HCEC 1CT (cell line): ENCODE measurements at regions not wholly inside any gene's neighbourhood (a gene's known extent, or its start where the extent isn't known, plus 50 kb on each side); places are given as distances from the start of the nearest gene placed in this dataset.

Source experiments
- DNase-seq: peaks from one replicate; pipeline ENCODE4 v3.0.0-alpha.2; 2017

DNA sequence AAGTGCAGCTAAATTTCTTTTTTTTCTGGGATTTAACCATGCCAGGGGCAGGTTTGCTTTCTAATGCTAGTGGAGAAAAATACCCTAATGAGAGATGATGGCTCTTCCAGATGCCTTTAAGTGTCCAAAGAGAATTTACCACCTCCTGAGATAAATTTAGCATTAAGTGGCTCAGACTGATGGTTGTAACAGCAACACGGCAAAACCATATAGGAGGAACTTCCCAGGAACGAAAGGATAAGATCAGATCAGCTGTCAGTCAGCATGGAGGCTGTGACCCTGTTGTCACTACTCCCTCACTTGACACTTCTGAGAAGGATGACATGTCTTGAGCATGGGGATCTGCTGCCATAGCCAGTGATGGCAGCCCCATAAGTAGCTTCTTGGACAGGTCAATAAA is 860.0 kb downstream of the QKI start:
- DNase-seq: no peak

- no peak for DNase-seq
Measured at GRCh38 chr6:164273491-164273890, 859.0 kb downstream of the QKI start.

DNA sequence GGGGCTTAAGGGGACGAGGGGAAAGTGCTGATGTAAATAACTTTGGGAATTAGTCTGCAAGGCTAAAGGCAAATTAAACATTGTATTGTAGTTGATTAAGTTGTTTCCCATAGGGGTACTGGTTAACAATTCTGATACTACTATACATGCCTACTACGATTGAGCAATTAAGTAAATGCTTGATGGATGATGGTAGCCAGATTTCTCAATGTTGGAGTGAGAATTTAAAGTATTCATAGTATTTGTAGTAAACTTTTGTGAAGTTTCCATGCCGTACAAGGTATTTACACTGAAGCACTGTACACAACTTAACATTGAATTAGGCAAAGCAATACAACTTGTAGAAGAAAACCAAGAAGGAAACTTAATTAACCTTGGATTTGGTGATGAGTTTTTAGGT is 852.3 kb downstream of the QKI start:
- no peak for DNase-seq

- no peak for DNase-seq
Measured at GRCh38 chr6:164262348-164262747, 847.8 kb downstream of the QKI start.

GRCh38 chr6:164258421-164258820 is 843.9 kb downstream of the QKI start:
- no peak for DNase-seq

DNA sequence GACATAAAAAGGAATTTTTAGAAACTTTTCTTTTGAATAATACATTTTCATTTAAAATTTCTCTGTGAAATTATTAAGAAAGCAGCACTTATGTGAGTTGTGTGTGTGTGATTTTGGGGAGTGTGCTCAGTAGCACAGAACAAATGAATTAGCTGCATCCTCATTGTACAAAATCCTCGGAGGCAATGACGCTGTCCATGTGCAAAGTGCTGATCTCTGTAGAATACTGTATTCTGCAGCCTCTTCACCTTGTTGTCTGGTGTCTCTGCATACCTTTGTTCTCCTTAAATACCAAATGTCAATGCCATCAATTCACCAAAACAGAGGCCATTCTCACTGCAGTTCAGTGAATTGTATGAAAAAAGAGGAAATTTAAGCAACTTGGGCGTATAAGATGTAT is 838.4 kb downstream of the QKI start:
- DNase-seq: no peak

- no peak for DNase-seq
Measured at GRCh38 chr6:164252291-164252690, 837.8 kb downstream of the QKI start.

DNA sequence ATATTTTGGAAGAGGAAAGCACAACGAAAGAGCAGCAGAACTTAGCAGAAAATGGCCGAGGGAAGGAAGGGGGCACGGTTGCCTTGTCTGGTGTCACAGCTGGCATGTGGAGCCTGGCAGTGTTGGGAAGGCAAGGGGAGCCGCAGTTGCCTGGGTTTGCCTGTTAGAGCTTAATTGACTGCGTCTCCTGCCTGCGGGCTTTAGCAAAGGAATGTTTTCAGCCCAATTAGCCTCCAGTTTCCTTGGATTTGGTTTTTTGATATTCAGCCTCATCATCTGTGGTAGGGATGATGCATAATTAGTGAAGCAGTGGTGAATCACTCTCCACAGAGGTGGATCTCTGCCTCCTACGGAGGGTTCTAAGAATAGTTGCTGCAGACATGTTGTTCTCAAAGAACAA is 832.6 kb downstream of the QKI start:
- DNase-seq: no peak

- no peak for DNase-seq
Measured at GRCh38 chr6:164246082-164246481, 831.6 kb downstream of the QKI start.

GRCh38 chr6:164243949-164244348 is 829.4 kb downstream of the QKI start:
- no peak for DNase-seq

DNA sequence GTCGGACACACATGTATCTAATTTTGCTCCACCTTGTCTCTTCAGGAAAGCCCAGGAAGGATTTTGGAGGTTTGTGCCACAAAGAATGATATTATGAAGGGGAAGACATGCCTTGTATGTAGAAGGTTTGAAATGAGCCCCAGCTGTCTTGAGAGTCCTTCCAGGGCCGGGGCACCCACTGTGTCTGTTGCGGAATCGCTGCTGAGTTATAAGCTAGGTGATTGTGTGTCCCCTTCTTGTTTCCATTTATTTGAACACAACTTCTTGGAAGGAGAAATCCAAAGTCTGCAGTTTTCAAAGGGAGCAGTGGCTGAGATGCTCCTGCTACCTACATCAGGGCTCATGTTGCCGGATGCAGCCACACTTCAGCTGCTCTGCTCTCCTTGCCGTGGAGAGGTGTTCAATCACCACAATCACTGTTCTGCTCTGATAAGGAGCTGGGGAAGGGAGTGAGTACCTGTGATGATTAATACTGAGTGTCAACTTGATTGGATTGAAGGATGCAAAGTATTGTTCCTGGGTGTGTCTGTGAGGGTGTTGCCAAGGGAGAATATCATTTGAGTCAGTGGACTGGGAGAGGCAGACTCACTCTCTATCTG is 828.6 kb downstream of the QKI start:
- no peak for DNase-seq

GRCh38 chr6:164230804-164231203 is 816.3 kb downstream of the QKI start:
- DNase-seq: no peak

DNA sequence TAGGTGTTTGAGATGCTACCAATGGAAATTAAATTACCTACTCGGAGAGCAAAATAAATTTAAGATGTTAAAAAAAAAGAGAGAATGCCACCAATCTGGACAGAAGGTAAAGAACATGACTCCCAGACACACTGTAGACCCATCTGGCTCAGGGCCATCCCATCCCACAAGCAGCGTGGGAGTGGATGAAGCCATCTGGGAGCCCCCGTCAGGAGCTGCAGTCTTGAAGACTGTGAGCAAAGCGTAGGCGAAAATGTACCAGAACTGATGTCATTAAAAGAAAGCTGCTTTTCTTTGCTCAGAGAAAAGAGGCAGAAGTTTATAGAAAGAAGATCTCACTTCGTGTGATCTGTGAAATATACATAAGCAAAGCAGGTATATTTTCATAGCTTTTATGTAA is 815.7 kb downstream of the QKI start:
- no peak for DNase-seq

DNA sequence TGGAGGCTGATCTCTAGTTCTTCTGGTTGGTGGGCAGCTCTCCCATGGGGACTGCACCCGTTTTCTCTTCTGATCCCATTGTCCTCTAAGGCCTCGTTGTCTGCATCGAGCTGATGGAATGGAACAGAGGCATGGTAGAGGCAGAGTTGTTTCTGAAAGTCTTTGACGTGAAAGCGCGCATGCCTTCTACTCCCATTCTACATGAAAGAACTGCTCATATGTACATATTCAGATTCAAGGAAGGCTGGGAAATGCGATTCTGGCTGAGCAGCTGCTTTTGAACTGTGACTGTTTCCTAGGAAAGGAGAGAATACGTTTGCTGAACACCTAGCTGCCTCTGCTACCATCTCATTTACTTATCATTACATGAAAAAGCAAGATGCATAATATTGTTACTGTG is 815.2 kb downstream of the QKI start:
- DNase-seq: no peak

- DNase-seq: no peak
Measured at GRCh38 chr6:164227952-164228522, 813.5 kb downstream of the QKI start.

DNA sequence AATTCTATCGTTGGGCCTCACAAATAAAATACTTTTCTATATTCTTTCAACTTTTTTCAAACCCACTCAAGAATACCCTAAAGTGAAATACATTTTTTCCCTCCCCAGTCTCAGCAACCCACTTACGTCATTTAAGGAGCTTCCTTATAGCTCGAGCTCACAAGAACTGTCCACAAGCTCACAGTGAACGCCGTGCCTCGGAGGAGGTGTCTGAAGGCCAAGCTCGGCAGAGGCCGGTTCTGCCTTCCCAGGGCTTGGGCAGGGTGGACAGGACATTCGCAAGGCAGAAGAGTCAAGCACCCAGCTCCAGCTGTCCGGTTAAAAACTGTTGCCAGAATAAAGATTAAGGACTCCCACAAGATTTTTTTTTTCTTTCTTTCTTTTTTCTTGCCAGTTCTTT is 802.3 kb downstream of the QKI start:
- no peak for DNase-seq

- no peak for DNase-seq
Measured at GRCh38 chr6:164216368-164216767, 801.9 kb downstream of the QKI start.

DNA sequence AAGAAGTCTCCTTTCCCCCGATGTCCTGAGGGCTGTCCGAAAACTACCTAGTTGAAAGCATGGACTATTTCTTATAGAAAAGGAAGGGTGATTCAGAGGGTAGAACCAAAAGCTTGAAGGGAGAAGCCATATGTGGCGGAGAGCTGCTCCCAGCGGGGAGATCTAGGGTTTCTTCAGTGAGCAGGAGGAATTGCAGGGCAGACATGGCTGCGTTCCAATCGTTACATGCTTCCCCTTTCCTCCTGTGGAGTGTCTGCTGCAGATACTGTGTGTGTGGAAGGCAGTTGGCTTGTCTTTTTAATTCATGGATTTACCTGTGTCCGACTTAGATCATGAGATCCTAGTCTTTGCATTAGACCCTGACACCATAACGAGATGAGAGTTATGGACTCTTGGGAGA is 799.5 kb downstream of the QKI start:
- no peak for DNase-seq

- no peak for DNase-seq
Measured at GRCh38 chr6:164211254-164211653, 796.7 kb downstream of the QKI start.

GRCh38 chr6:164210783-164211182 is 796.3 kb downstream of the QKI start:
- DNase-seq: no peak

GRCh38 chr6:164210323-164210722 is 795.8 kb downstream of the QKI start:
- DNase-seq: no peak

DNA sequence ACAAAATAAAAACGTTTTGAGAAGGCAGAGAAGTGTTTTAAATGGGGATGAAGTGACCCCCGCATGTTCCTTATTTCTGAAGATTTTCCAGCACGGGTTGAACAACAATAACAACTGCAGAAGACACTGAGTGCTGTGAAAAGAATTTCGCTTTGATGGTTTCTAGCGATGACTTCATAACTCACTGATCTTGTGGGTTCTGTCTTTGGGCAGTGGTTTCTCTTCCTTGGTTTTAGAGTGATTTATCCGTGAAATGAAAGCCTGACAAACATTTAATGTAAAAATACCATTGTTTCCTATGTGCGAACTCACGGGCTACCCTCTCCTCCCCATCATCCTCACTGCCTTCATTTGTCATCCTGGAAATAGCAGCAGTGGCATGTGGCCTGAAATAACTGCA is 793.9 kb downstream of the QKI start:
- no peak for DNase-seq

DNA sequence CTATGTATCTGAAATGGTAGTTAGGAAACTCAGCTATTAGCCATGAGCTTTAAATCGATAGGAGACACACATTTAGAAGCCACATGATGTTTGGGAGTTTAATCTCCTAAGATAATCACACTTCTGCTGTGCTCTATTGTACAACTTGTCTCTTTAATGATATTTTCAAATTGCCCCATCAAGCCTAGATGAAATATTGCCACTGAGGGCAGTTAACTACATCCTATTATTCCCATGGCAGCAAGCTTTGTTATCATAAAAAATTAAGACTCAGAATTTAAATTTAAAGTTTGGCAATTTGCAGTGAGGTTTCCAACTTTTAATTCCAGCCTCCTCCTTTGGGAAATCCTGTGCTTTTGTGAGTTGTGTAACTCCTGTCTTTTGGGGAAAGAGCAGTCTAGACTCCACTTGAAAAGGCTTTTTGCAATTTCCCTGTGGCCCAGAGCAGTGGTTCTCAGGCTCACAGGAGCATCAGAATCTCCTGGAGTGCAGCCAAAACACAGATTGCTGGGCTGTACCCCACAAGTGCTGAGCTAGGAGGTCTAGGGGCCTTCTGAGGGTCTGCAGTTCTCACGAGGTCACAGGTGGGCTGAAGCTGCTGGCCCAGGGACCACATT is 792.4 kb downstream of the QKI start:
- no peak for DNase-seq

DNA sequence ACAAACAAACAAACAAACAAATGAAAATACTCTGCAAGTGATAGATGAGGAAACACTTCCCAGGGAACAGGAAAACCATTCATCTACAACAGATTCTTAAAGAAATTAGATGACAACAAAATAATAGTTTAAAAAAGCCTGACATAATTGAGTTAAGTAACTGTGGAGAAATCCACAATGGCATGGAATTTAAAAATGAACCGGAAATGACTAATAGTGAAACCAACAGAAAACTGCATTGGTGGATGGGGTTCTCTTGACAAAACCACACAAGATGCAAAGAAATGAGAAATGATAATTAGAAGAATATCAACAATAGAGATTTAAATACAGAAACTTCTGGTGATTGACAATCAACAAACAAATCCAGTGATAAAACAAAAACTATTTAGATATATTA is 785.6 kb downstream of the QKI start:
- DNase-seq: no peak

- DNase-seq: no peak
Measured at GRCh38 chr6:164195942-164196281, 781.4 kb downstream of the QKI start.
